ENCODE measurements at regions not wholly inside any gene's neighbourhood (a gene's known extent, or its start where the extent isn't known, plus 50 kb on each side); places are given as distances from the start of the nearest gene placed in this dataset.

- DNase-seq (ENCODE audit: low read depth in 1 of 2, low spot score in 1 of 2) (no peak), FAIRE-seq (no peak), ATAC-seq (no peak)
- CTCF ChIA-PET = interaction anchor here (1.0 to 3.8 kb wide), 6 partner anchors 9 to 180 kb away, joined by 3 to 20 read pairs (median 3); no protein-coding TSS in a partner anchor
- Histone ChIP-seq H3K4me1 (peaks cover 17% of the 10 kb centered on the region; the same call in 2 of the 3 replicates), H3K4me2 (no peak overlapping the region), H3K9me3 (no peaks in the 10 kb centered on the region), H3K4me3 (no peak overlapping the region), H3K27ac (no peak overlapping the region)
- POLR2A ChIA-PET = interaction anchor here (0.6 kb wide), 1 partner anchor 162 kb away, joined by 5 read pairs; no protein-coding TSS in a partner anchor
- WGBS (ENCODE audit: missing lambda C conversion rate) = 100% methylated on average over 1 of the region's 7 CpGs
- TF ChIP-seq HOXB13 (CRISPR knock-in tag; IDR thresholded peaks at IDR 0.05; ENCODE audit: low read depth) (no peak), FOSL2 (IDR thresholded peaks at IDR 0.05) (no peak), FOSL2 (CRISPR knock-in tag; IDR thresholded peaks at IDR 0.05) (no peak), TP53 (CRISPR knock-in tag; IDR thresholded peaks at IDR 0.05) (no peak), MAFK (IDR thresholded peaks at IDR 0.05; ENCODE audit: partially characterized antibody) (no peak), CBX2 (IDR thresholded peaks at IDR 0.05; ENCODE audit: borderline replicate concordance, low read depth) (no peak), PBX3 (IDR thresholded peaks at IDR 0.05) (no peak), FOXS1 (CRISPR knock-in tag; IDR thresholded peaks at IDR 0.05) (no peak), USF2 (IDR thresholded peaks at IDR 0.05) (no peak), SMC3 (IDR thresholded peaks at IDR 0.05) (no peak), MAX (IDR thresholded peaks at IDR 0.05) (no peak), PHF8 (IDR thresholded peaks at IDR 0.05; ENCODE audit: borderline replicate concordance, low read depth) (no peak), POLR2AphosphoS2 (conservative IDR thresholded peaks at IDR 0.05; ENCODE audit: low read length) (no peak), EHF (CRISPR knock-in tag; IDR thresholded peaks at IDR 0.05) (no peak), RNF2 (IDR thresholded peaks at IDR 0.05; ENCODE audit: borderline replicate concordance, low read depth) (no peak)
- TF ChIP-seq, protein P1, sequence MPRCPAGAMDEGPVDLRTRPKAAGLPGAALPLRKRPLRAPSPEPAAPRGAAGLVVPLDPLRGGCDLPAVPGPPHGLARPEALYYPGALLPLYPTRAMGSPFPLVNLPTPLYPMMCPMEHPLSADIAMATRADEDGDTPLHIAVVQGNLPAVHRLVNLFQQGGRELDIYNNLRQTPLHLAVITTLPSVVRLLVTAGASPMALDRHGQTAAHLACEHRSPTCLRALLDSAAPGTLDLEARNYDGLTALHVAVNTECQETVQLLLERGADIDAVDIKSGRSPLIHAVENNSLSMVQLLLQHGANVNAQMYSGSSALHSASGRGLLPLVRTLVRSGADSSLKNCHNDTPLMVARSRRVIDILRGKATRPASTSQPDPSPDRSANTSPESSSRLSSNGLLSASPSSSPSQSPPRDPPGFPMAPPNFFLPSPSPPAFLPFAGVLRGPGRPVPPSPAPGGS (IDR thresholded peaks at IDR 0.05) = no peak
- TF ChIP-seq, protein P2, sequence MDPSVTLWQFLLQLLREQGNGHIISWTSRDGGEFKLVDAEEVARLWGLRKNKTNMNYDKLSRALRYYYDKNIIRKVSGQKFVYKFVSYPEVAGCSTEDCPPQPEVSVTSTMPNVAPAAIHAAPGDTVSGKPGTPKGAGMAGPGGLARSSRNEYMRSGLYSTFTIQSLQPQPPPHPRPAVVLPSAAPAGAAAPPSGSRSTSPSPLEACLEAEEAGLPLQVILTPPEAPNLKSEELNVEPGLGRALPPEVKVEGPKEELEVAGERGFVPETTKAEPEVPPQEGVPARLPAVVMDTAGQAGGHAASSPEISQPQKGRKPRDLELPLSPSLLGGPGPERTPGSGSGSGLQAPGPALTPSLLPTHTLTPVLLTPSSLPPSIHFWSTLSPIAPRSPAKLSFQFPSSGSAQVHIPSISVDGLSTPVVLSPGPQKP (IDR thresholded peaks at IDR 0.05; ENCODE audit: low read depth, low read length) = no peak
- TF ChIP-seq, protein P3, sequence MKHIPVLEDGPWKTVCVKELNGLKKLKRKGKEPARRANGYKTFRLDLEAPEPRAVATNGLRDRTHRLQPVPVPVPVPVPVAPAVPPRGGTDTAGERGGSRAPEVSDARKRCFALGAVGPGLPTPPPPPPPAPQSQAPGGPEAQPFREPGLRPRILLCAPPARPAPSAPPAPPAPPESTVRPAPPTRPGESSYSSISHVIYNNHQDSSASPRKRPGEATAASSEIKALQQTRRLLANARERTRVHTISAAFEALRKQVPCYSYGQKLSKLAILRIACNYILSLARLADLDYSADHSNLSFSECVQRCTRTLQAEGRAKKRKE (CRISPR knock-in tag; IDR thresholded peaks at IDR 0.05; ENCODE audit: low read depth) = no peak
These were observed 104.7 kb upstream of the CLMP start for GRCh38 chr11:123299721-123300120.

DNA sequence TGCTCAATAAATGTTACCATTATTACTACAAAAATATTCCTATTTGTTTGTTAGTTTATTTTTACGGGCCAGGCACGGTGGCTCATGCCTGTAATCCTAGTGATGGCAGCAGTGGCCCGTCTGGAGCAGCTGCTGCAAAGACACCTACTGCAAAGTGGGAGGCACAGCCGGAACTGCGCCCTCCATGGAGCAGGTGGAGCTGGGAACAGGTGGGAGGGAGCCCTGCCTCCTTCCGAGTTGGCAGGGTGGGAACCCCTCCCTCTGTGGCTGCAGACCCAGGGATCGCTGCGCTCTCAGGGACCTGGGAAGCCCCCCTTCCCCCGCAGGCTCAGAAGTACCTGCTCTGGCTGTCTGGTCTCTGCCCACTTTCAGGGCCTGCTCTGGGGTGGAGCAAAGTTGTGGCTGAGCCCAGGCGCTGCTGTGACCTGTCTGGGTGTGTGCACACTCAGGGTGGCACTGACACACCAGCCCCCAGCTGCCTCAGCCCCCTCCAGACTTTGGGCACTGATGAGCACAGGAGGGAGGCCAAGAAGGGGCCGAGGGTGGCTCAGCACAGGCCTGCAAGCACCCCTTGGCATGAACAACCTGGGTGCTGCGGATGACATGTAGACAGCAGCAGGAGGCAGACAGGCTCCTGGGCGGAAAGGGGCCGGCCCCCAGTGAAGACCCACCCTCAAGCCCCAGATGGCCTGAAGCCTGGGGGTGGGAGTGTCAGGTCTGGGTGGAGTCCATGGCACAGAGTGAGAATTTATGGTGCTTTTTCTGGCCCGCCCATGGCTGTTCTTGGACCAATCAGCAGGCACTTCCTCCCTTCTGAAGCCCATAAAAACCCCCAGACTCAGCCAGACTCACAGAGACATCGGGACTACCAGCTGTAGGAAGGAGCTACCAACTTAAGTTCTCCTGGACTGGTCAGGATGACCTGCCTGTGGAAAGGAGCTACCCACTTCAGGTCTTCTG, 103.7 kb upstream of the CLMP start:
- Histone ChIP-seq H3K9me3 (no peaks in the 10 kb centered on the region), H3K4me1 (peaks cover 17% of the 10 kb centered on the region; the same call in 2 of the 3 replicates), H3K4me3 (no peak overlapping the region), H3K27ac (no peak overlapping the region), H3K4me2 (no peak overlapping the region)
- ChIA-PET CTCF (interaction anchor here (0.6 to 3.8 kb wide), 5 partner anchors 10 to 181 kb away, joined by 3 to 20 read pairs (median 3); no protein-coding TSS in a partner anchor), POLR2A (no interaction called here)
- no peak for ATAC-seq
- no peak for DNase-seq (ENCODE audit: low read depth in 1 of 2, low spot score in 1 of 2)
- no peak for FAIRE-seq
- 73% methylated on average over 10 of the region's 16 CpGs for WGBS (ENCODE audit: missing lambda C conversion rate)
- TF ChIP-seq RAD21 (conservative IDR thresholded peaks at IDR 0.05 in 1 of 2, IDR thresholded peaks at IDR 0.05 in 1 of 2) (no peak), HOXA7 (CRISPR knock-in tag; IDR thresholded peaks at IDR 0.05) (no peak), NFE2L2 (conservative IDR thresholded peaks at IDR 0.05; ENCODE audit: low read length) (no peak), RNF2 (IDR thresholded peaks at IDR 0.05; ENCODE audit: borderline replicate concordance, low read depth) (no peak), CBX8 (IDR thresholded peaks at IDR 0.05) (no peak), ZNF302 (CRISPR knock-in tag; IDR thresholded peaks at IDR 0.05) (no peak), PHF8 (IDR thresholded peaks at IDR 0.05; ENCODE audit: borderline replicate concordance, low read depth) (no peak), FOXS1 (CRISPR knock-in tag; IDR thresholded peaks at IDR 0.05) (no peak), FOSL2 (IDR thresholded peaks at IDR 0.05) (no peak), FOSL2 (CRISPR knock-in tag; IDR thresholded peaks at IDR 0.05) (no peak), SMC3 (IDR thresholded peaks at IDR 0.05) (no peak), CHD2 (IDR thresholded peaks at IDR 0.05; ENCODE audit: low read length, partially characterized antibody) (no peak), NR3C1 (IDR thresholded peaks at IDR 0.05) (no peak), MYC (IDR thresholded peaks at IDR 0.05; ENCODE audit: borderline replicate concordance, low read length) (no peak), CEBPB (IDR thresholded peaks at IDR 0.05) (no peak), NPAS2 (CRISPR knock-in tag; IDR thresholded peaks at IDR 0.05; ENCODE audit: borderline replicate concordance) (no peak)
